H1 (cell line): ENCODE measurements at regions not wholly inside any gene's neighbourhood (a gene's known extent, or its start where the extent isn't known, plus 50 kb on each side); places are given as distances from the start of the nearest gene placed in this dataset.

ENCODE experiments used
- CTCF ChIA-PET: fragments of 300-600 bp; sonication (Branson Sonifier 250); formaldehyde crosslinking; loops from one replicate; lab custom pipeline; 2021; ENCODE audit not compliant: partially characterized antibody; lab: Charles Lee
- POLR2A ChIA-PET: fragments of 300-600 bp; sonication (Branson Sonifier 250); formaldehyde crosslinking; loops from one replicate; lab custom pipeline; 2021; ENCODE audit warnings: inconsistent platforms; ENCODE audit not compliant: partially characterized antibody; lab: Charles Lee
- DNase-seq, 2 experiments: peaks; one replicate each; pipeline versions ENCODE4 v3.0.0 to v3.0.0-alpha.2; 2010 to 2022; ENCODE audit warnings: low spot score in 2 of 2, low read depth in 1 of 2, mixed read lengths in 1 of 2
- FAIRE-seq: peaks from 2 replicates; lab custom pipeline; 2011; peaks lifted over from hg19 to GRCh38; lab: Jason Lieb, UNC
- H2AFZ ChIP-seq: 2 replicates; pipeline ENCODE4 v1.8.1; 2012; ENCODE audit warnings: low read length, inconsistent platforms
- H2AK5ac ChIP-seq: 2 replicates; pipeline ENCODE4 v1.6.1; 2013; ENCODE audit warnings: low read depth, low read length
- H2BK120ac ChIP-seq: replicated peaks from 2 replicates; pipeline ENCODE3; 2013; ENCODE audit warnings: low read depth, low read length, inconsistent platforms
- H2BK12ac ChIP-seq: 2 replicates; pipeline ENCODE4 v1.6.1; 2013; ENCODE audit warnings: low read depth, low read length
- H2BK15ac ChIP-seq: 2 replicates; pipeline ENCODE4 v1.6.1; 2013; ENCODE audit warnings: low read length
- H2BK20ac ChIP-seq: 2 replicates; pipeline ENCODE4 v1.6.1; 2013; ENCODE audit warnings: low read length
- H2BK5ac ChIP-seq: 2 replicates; pipeline ENCODE4 v1.6.1; 2013; ENCODE audit warnings: low read depth, low read length
- H3K14ac ChIP-seq: 2 replicates; pipeline ENCODE4 v1.6.1; 2013; ENCODE audit warnings: inconsistent platforms; ENCODE audit not compliant: insufficient read length
- H3K18ac ChIP-seq: 2 replicates; pipeline ENCODE4 v1.6.1; 2013; ENCODE audit warnings: low read length; ENCODE audit errors: extremely low read depth
- H3K23ac ChIP-seq: 2 replicates; pipeline ENCODE4 v1.6.1; 2013; ENCODE audit warnings: inconsistent platforms; ENCODE audit not compliant: insufficient read length
- H3K23me2 ChIP-seq: 2 replicates; pipeline ENCODE4 v1.6.1; 2013; ENCODE audit warnings: low read depth, low read length
- H3K27ac ChIP-seq: 2 replicates; pipeline ENCODE4 v1.6.1; 2011; ENCODE audit warnings: low read depth, low read length, inconsistent platforms
- H3K27me3 ChIP-seq, 4 experiments: replicated peaks in 1 of 4; 1 replicate in 1 of 4; 2 replicates in 3 of 4; pipeline versions ENCODE4 v1.6.1 to v1.8.1; 2011 to 2013; ENCODE audit warnings: low read length in 3 of 4, mild to moderate bottlenecking in 3 of 4, inconsistent platforms in 2 of 4, mixed read lengths in 2 of 4, moderate library complexity in 1 of 4; ENCODE audit not compliant: control insufficient read depth in 3 of 4, insufficient read depth in 3 of 4; ENCODE audit errors: extremely low read depth in 1 of 4
- H3K36me3 ChIP-seq, 4 experiments: 2 replicates each; pipeline versions ENCODE4 v1.6.1 to v1.8.1; 2011 to 2013; ENCODE audit warnings: mild to moderate bottlenecking in 4 of 4, low read length in 3 of 4, moderate library complexity in 2 of 4, control low read depth in 1 of 4, inconsistent platforms in 1 of 4; ENCODE audit not compliant: insufficient read depth in 4 of 4, control insufficient read depth in 2 of 4
- H3K4ac ChIP-seq: replicated peaks from 2 replicates; pipeline ENCODE3; 2013; ENCODE audit warnings: low read length, low read depth, mixed read lengths, inconsistent platforms; ENCODE audit not compliant: insufficient read length
- H3K4me1 ChIP-seq, 4 experiments: replicated peaks in 1 of 4; 1 replicate in 1 of 4; 2 replicates in 3 of 4; pipeline versions ENCODE4 v1.6.1 to v1.8.1; 2011 to 2013; ENCODE audit warnings: low read length in 3 of 4, inconsistent platforms in 2 of 4, mixed read lengths in 1 of 4; ENCODE audit not compliant: insufficient read depth in 4 of 4, control insufficient read depth in 3 of 4
- H3K4me2 ChIP-seq, 2 experiments: 2 replicates each; pipeline versions ENCODE4 v1.6.1 to v1.8.1; 2011 to 2013; ENCODE audit warnings: low read depth in 2 of 2, low read length in 2 of 2, control low read depth in 1 of 2, inconsistent platforms in 1 of 2, mild to moderate bottlenecking in 1 of 2; ENCODE audit not compliant: insufficient read depth in 1 of 2
- H3K4me3 ChIP-seq, 4 experiments: fragments of 200-600, 300-600 bp in 1 of 4; sonication (generic), shearing (Covaris generic), sonication (Bioruptor Twin) in 1 of 4; 2 replicates each; pipeline versions ENCODE4 v1.5.1 to v1.8.1; 2011 to 2016; ENCODE audit warnings: low read length in 4 of 4, low read depth in 3 of 4, control low read depth in 2 of 4, inconsistent platforms in 2 of 4, mild to moderate bottlenecking in 2 of 4, mixed read lengths in 1 of 4, moderate library complexity in 1 of 4; ENCODE audit not compliant: insufficient read depth in 2 of 4; ENCODE audit errors: extremely low read depth in 1 of 4
- H3K56ac ChIP-seq: replicated peaks from 2 replicates; pipeline ENCODE3; 2013; ENCODE audit warnings: low read depth, mild to moderate bottlenecking, mixed read lengths, low read length, inconsistent platforms; ENCODE audit not compliant: insufficient read length
- H3K79me1 ChIP-seq: 2 replicates; pipeline ENCODE4 v1.6.1; 2013; ENCODE audit warnings: low read depth, low read length, control low read depth
- H3K79me2 ChIP-seq, 2 experiments: 2 replicates each; pipeline versions ENCODE4 v1.6.1 to v1.8.1; 2012 to 2013; ENCODE audit warnings: low read length in 2 of 2, mild to moderate bottlenecking in 2 of 2, inconsistent platforms in 1 of 2; ENCODE audit not compliant: insufficient read depth in 2 of 2, control insufficient read depth in 1 of 2
- H3K9ac ChIP-seq, 4 experiments: replicated peaks in 1 of 4; 1 replicate in 1 of 4; 2 replicates in 3 of 4; pipeline versions ENCODE4 v1.6.1 to v1.8.1; 2011 to 2013; ENCODE audit warnings: low read depth in 3 of 4, low read length in 3 of 4, control low read depth in 2 of 4, mild to moderate bottlenecking in 2 of 4, moderate library complexity in 2 of 4, inconsistent platforms in 1 of 4; ENCODE audit errors: extremely low read depth in 1 of 4
- H3K9me3 ChIP-seq, 2 experiments: 2 replicates each; pipeline versions ENCODE4 v1.6.1 to v1.8.1; 2012 to 2013; ENCODE audit warnings: mild to moderate bottlenecking in 2 of 2, moderate library complexity in 2 of 2, control low read depth in 1 of 2, inconsistent platforms in 1 of 2, low read depth in 1 of 2, low read length in 1 of 2, mixed read lengths in 1 of 2; ENCODE audit not compliant: insufficient read depth in 2 of 2
- H4K20me1 ChIP-seq, 2 experiments: replicated peaks in 1 of 2; 2 replicates each; pipeline versions ENCODE3 to v1.8.1; 2011 to 2013; ENCODE audit warnings: inconsistent platforms in 2 of 2, low read length in 2 of 2, mild to moderate bottlenecking in 1 of 2; ENCODE audit not compliant: insufficient read depth in 2 of 2, control insufficient read depth in 1 of 2
- H4K5ac ChIP-seq: 2 replicates; pipeline ENCODE4 v1.6.1; 2013; ENCODE audit warnings: low read length, low read depth, mixed read lengths, inconsistent platforms; ENCODE audit not compliant: insufficient read length
- H4K8ac ChIP-seq: 2 replicates; pipeline ENCODE4 v1.8.0; 2013; ENCODE audit warnings: mild to moderate bottlenecking, moderate library complexity, low read length, inconsistent platforms; ENCODE audit not compliant: insufficient read depth; ENCODE audit errors: extremely low read depth
- H4K91ac ChIP-seq: replicated peaks from 2 replicates; pipeline ENCODE3; 2013; ENCODE audit warnings: low read length, mixed read lengths, inconsistent platforms; ENCODE audit not compliant: insufficient read length
- CBX8 ChIP-seq: fragments of 300-800, 300-1000 bp; sonication (generic); IDR thresholded peaks from 2 replicates; pipeline ENCODE4 v1.7.1; 2016; ENCODE audit warnings: low read depth, low read length, borderline replicate concordance
- CEBPB ChIP-seq: IDR thresholded peaks from 2 replicates; pipeline ENCODE4 v1.6.1; 2012; ENCODE audit warnings: low read depth, low read length
- EGR1 ChIP-seq: IDR thresholded peaks from 2 replicates; pipeline ENCODE4 v1.6.1; 2011; ENCODE audit warnings: low read depth, low read length, borderline replicate concordance
- EZH2 ChIP-seq: fragments of 200-600 bp; sonication (generic); IDR thresholded peaks from 2 replicates; pipeline ENCODE4 v1.7.1; 2012; ENCODE audit warnings: low read depth, mild to moderate bottlenecking, moderate library complexity, low read length, inconsistent platforms; ENCODE audit not compliant: severe bottlenecking
- FOSL1 ChIP-seq: IDR thresholded peaks from 2 replicates; pipeline ENCODE4 v1.6.1; 2011; ENCODE audit warnings: mild to moderate bottlenecking, low read depth, low read length, moderate library complexity; ENCODE audit not compliant: insufficient read depth
- JUN ChIP-seq: IDR thresholded peaks from 2 replicates; pipeline ENCODE4 v1.6.1; 2011; ENCODE audit warnings: low read depth, mild to moderate bottlenecking, improper control_type of control experiment, low read length
- KDM1A ChIP-seq: fragments of 200-600, 300-600 bp; sonication (generic); IDR thresholded peaks from 2 replicates; pipeline ENCODE4 v1.7.1; 2016; ENCODE audit warnings: mild to moderate bottlenecking, low read length, borderline replicate concordance
- MAFK ChIP-seq: IDR thresholded peaks from 2 replicates; pipeline ENCODE4 v1.6.1; 2012; ENCODE audit warnings: low read depth, mild to moderate bottlenecking, improper control_type of control experiment, low read length
- NRF1 ChIP-seq: IDR thresholded peaks from 2 replicates; pipeline ENCODE4 v1.6.1; 2011; ENCODE audit warnings: mild to moderate bottlenecking, low read depth, low read length, improper control_type of control experiment
- SIN3A ChIP-seq, 2 experiments: IDR thresholded peaks in 1 of 2; conservative IDR thresholded peaks in 1 of 2; 2 replicates each; pipeline ENCODE4 v1.6.1; 2011 to 2012; ENCODE audit warnings: low read length in 2 of 2, improper control_type of control experiment in 1 of 2, low read depth in 1 of 2, mild to moderate bottlenecking in 1 of 2
- SP4 ChIP-seq: IDR thresholded peaks from 2 replicates; pipeline ENCODE4 v1.6.1; 2012; ENCODE audit warnings: low read length, inconsistent platforms
- USF2 ChIP-seq: IDR thresholded peaks from 2 replicates; pipeline ENCODE4 v1.6.1; 2011; ENCODE audit warnings: low read length, improper control_type of control experiment
- WGBS, 2 experiments: shearing (Covaris generic) in 1 of 2; methylation state at CpG; one replicate each; pipeline versions ENCODE4 v1.1.6 to v1.1.7; 2013 to 2015; ENCODE audit warnings: low lambda C conversion rate in 2 of 2, mixed read lengths in 2 of 2, inconsistent platforms in 1 of 2, low coverage in 1 of 2, missing lambda C conversion rate in 1 of 2; ENCODE audit not compliant: insufficient replicate concordance in 2 of 2, insufficient coverage in 1 of 2, insufficient read length in 1 of 2; ENCODE audit errors: extremely low coverage in 1 of 2, missing lambda C conversion rate in 1 of 2; 5-methylcytosine and 5-hydroxymethylcytosine counted together

- no peak overlapping the region for H2BK120ac ChIP-seq
- H2BK12ac ChIP-seq = no peak overlapping the region
- no peak overlapping the region for H3K27ac ChIP-seq
- peaks cover 0 to 5% (median 2%) of the 10 kb centered on the region in 4 experiments; a peak in 5 of 7 replicates for H3K4me1 ChIP-seq
- no peak overlapping the region for H3K14ac ChIP-seq
- no peak overlapping the region for H3K4me2 ChIP-seq
- no peak overlapping the region for H3K9ac ChIP-seq
- no peaks in the 10 kb centered on the region for H3K27me3 ChIP-seq
- H4K20me1 ChIP-seq = no peaks in the 10 kb centered on the region
- H3K18ac ChIP-seq = no peak overlapping the region
- FAIRE-seq = peak; percentile 7
- no peak overlapping the region for H4K8ac ChIP-seq
- H2AK5ac ChIP-seq = 0 out of 2 replicates have a peak overlapping the region, but pooled peaks have one; percentile 32
- H3K56ac ChIP-seq = no peak overlapping the region
- H3K4ac ChIP-seq = no peak overlapping the region
- H3K23me2 ChIP-seq = no peaks in the 10 kb centered on the region
- no peaks in the 10 kb centered on the region for H3K36me3 ChIP-seq
- no peaks in the 10 kb centered on the region for H3K79me2 ChIP-seq
- H3K23ac ChIP-seq = no peak overlapping the region
- no peaks in the 10 kb centered on the region for H3K9me3 ChIP-seq
- no peaks in the 10 kb centered on the region for H3K79me1 ChIP-seq
- DNase-seq = no peak
- H2AFZ ChIP-seq = no peak overlapping the region
- WGBS, 2 experiments = 75% methylated on average over 3 of the region's 3 CpGs; no CpG with 5 or more reads in 1 of the 2 experiments
- H4K5ac ChIP-seq = no peak overlapping the region
- POLR2A ChIA-PET = no interaction called here
- no peak overlapping the region for H3K4me3 ChIP-seq
- H4K91ac ChIP-seq = peak overlapping the region; percentile 47
- H2BK20ac ChIP-seq = 0 out of 2 replicates have a peak overlapping the region, but pooled peaks have one; percentile 3
- CTCF ChIA-PET = interaction anchor here (1.0 to 1.1 kb wide), 2 partner anchors 129 to 137 kb away, joined by 3 read pairs; no protein-coding TSS in a partner anchor
- H2BK15ac ChIP-seq = no peak overlapping the region
- no peak overlapping the region for H2BK5ac ChIP-seq
- TF ChIP-seq MAFK (no peak), NRF1 (no peak), EZH2 (no peak), JUN (no peak), CEBPB (no peak), EGR1 (no peak), SP4 (no peak), KDM1A (no peak), FOSL1 (no peak), USF2 (no peak), SIN3A (conservative IDR thresholded peaks at IDR 0.05 in 1 of 2, IDR thresholded peaks at IDR 0.05 in 1 of 2; ENCODE audit: low read depth in 1 of 2, low read length in 2 of 2) (no peak), CBX8 (no peak)
These were observed 208.5 kb upstream of the DAB1 start for GRCh38 chr1:57632401-57632800.
